Hepatocyte (in vitro differentiated cells): ENCODE measurements at regions not wholly inside any gene's neighbourhood (a gene's known extent, or its start where the extent isn't known, plus 50 kb on each side); places are given as distances from the start of the nearest gene placed in this dataset.

ENCODE experiments used
- EZH2 ChIP-seq: fragments of 200-600 bp; sonication (generic); IDR thresholded peaks from 2 replicates; pipeline ENCODE4 v1.6.1; 2016; ENCODE audit warnings: antibody characterized with exemption, mild to moderate bottlenecking, borderline replicate concordance
- TF ChIP-seq, protein P1 (sequence below): fragments of 200-600 bp; sonication (generic); IDR thresholded peaks from 2 replicates; pipeline ENCODE4 v1.5.1; 2016; ENCODE audit warnings: antibody characterized with exemption, mild to moderate bottlenecking; ENCODE audit not compliant: poor library complexity

DNA sequence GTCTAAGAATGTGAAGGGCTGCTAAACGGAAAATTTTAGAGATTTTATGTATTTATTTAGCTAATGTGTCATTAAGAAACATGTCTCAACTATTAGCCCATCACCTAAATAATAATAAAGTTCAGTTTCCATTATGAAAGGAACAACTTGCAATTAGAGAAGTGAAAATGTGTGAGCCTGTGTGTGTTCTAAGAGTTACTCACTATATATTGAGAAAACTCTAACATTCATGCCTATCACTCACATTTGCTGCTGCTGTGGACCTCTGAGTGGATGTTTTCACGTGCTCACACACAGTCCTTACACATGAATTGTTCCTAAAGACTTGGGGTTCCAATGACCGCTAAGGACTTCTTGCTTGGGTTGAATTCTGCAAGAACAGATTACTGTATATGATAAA is 364.0 kb downstream of the TMA16 start:
- TF ChIP-seq, protein P1, sequence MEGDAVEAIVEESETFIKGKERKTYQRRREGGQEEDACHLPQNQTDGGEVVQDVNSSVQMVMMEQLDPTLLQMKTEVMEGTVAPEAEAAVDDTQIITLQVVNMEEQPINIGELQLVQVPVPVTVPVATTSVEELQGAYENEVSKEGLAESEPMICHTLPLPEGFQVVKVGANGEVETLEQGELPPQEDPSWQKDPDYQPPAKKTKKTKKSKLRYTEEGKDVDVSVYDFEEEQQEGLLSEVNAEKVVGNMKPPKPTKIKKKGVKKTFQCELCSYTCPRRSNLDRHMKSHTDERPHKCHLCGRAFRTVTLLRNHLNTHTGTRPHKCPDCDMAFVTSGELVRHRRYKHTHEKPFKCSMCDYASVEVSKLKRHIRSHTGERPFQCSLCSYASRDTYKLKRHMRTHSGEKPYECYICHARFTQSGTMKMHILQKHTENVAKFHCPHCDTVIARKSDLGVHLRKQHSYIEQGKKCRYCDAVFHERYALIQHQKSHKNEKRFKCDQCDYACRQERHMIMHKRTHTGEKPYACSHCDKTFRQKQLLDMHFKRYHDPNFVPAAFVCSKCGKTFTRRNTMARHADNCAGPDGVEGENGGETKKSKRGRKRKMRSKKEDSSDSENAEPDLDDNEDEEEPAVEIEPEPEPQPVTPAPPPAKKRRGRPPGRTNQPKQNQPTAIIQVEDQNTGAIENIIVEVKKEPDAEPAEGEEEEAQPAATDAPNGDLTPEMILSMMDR = no peak
- TF ChIP-seq EZH2 = no peak
